WTC11 (cell line): ENCODE measurements at regions not wholly inside any gene's neighbourhood (a gene's known extent, or its start where the extent isn't known, plus 50 kb on each side); places are given as distances from the start of the nearest gene placed in this dataset.
A peak's percentile ranks its signal among the peaks of the same experiment; 100 is the strongest.

Source experiments
- ATAC-seq: fragments of 200-7000 bp; cut with Tn5 transposase; 2 replicates; pipeline ENCODE4 v1.10.0; 2021; ENCODE audit warnings: mild to moderate bottlenecking, moderate library complexity
- CTCF ChIA-PET: fragments of 300-600 bp; sonication (Branson Sonifier 250); formaldehyde crosslinking; loops from one replicate; lab custom pipeline; 2021; ENCODE audit warnings: antibody characterized with exemption; lab: Charles Lee
- POLR2A ChIA-PET: fragments of 350-600 bp; sonication (Branson Sonifier 250); formaldehyde crosslinking; loops from one replicate; lab custom pipeline; 2021; ENCODE audit warnings: antibody characterized with exemption; lab: Charles Lee
- DNase-seq: peaks from one replicate; pipeline ENCODE4 v3.0.0; 2021; ENCODE audit warnings: low spot score
- H3K27ac Mint-ChIP-seq: 2 replicates; pipeline ENCODE4 v1.8.0; 2021; ENCODE audit warnings: mixed read lengths
- H3K27me3 Mint-ChIP-seq: 2 replicates; pipeline ENCODE4 v1.8.0; 2021; ENCODE audit warnings: low read depth, mild to moderate bottlenecking, moderate library complexity, mixed read lengths
- H3K36me3 Mint-ChIP-seq: 2 replicates; pipeline ENCODE4 v1.8.0; 2021; ENCODE audit warnings: mixed read lengths
- H3K4me1 Mint-ChIP-seq: 2 replicates; pipeline ENCODE4 v1.8.0; 2022; ENCODE audit warnings: mixed read lengths
- H3K4me3 Mint-ChIP-seq: 2 replicates; pipeline ENCODE4 v1.8.0; 2021; ENCODE audit warnings: mild to moderate bottlenecking, moderate library complexity, mixed read lengths
- H3K9me3 Mint-ChIP-seq: 2 replicates; pipeline ENCODE4 v1.8.0; 2021; ENCODE audit warnings: mixed read lengths
- CBFB ChIP-seq: sonication (generic); formaldehyde crosslinking; IDR thresholded peaks from 2 replicates; pipeline ENCODE4 v1.8.1; 2022; ENCODE audit warnings: mild to moderate bottlenecking, low read depth, missing genetic modification reagents
- EMX1 ChIP-seq: fragments of 250-450 bp; sonication (Bioruptor Pico); IDR thresholded peaks from 2 replicates; pipeline ENCODE4 v1.8.0; 2021; ENCODE audit warnings: mild to moderate bottlenecking
- HMGA2 ChIP-seq: fragments of 250-450 bp; sonication (Bioruptor Pico); IDR thresholded peaks from 2 replicates; pipeline ENCODE4 v1.4.0; 2021; ENCODE audit warnings: mild to moderate bottlenecking, moderate library complexity
- JAZF1 ChIP-seq: fragments of 250-450 bp; sonication (Bioruptor Pico); IDR thresholded peaks from 2 replicates; pipeline ENCODE4 v1.9.0; 2021; ENCODE audit warnings: moderate library complexity, mild to moderate bottlenecking, inconsistent platforms
- MXD4 ChIP-seq: fragments of 250-450 bp; sonication (Bioruptor Pico); IDR thresholded peaks from 2 replicates; pipeline ENCODE4 v1.8.0; 2021; ENCODE audit warnings: mild to moderate bottlenecking, moderate library complexity, borderline replicate concordance
- NFE2L1 ChIP-seq: sonication (generic); formaldehyde crosslinking; IDR thresholded peaks from 2 replicates; pipeline ENCODE4 v1.8.1; 2023; ENCODE audit warnings: missing genetic modification reagents
- NR1H2 ChIP-seq: sonication (generic); formaldehyde crosslinking; IDR thresholded peaks from 2 replicates; pipeline ENCODE4 v1.9.0; 2021; ENCODE audit warnings: mild to moderate bottlenecking, moderate library complexity, missing genetic modification reagents
- OVOL2 ChIP-seq: fragments of 250-450 bp; sonication (Bioruptor Pico); IDR thresholded peaks from 2 replicates; pipeline ENCODE4 v1.9.0; 2021; ENCODE audit warnings: mild to moderate bottlenecking, borderline replicate concordance
- RORB ChIP-seq: fragments of 250-450 bp; sonication (Bioruptor Pico); IDR thresholded peaks from 2 replicates; pipeline ENCODE4 v1.9.0; 2021; ENCODE audit warnings: mild to moderate bottlenecking
- SMAD4 ChIP-seq: sonication (generic); formaldehyde crosslinking; IDR thresholded peaks from 2 replicates; pipeline ENCODE4 v1.8.0; 2022; ENCODE audit warnings: mild to moderate bottlenecking, missing genetic modification reagents
- ZNF121 ChIP-seq: sonication (generic); formaldehyde crosslinking; IDR thresholded peaks from 2 replicates; pipeline ENCODE4 v1.8.0; 2023; ENCODE audit warnings: missing genetic modification reagents
- ZNF396 ChIP-seq: fragments of 250-450 bp; sonication (Bioruptor Pico); IDR thresholded peaks from 2 replicates; pipeline ENCODE4 v1.8.0; 2021; ENCODE audit warnings: mild to moderate bottlenecking, moderate library complexity, borderline replicate concordance
- ZNF671 ChIP-seq: fragments of 250-450 bp; sonication (Bioruptor Pico); IDR thresholded peaks from 2 replicates; pipeline ENCODE4 v1.8.0; 2021; ENCODE audit warnings: mild to moderate bottlenecking
- TF ChIP-seq, protein P1 (sequence below): sonication (generic); formaldehyde crosslinking; IDR thresholded peaks from 2 replicates; pipeline ENCODE4 v1.8.1; 2022; ENCODE audit warnings: low read depth, mild to moderate bottlenecking, moderate library complexity, missing genetic modification reagents, borderline replicate concordance
- TF ChIP-seq, protein P2 (sequence below): fragments of 250-450 bp; sonication (Bioruptor Pico); IDR thresholded peaks from 2 replicates; pipeline ENCODE4 v1.9.0; 2021; ENCODE audit warnings: mild to moderate bottlenecking, borderline replicate concordance
- TF ChIP-seq, protein P3 (sequence below): fragments of 200-600 bp; IDR thresholded peaks from 2 replicates; pipeline ENCODE4 v1.8.0; 2022; ENCODE audit warnings: antibody characterized with exemption
- TF ChIP-seq, protein P4 (sequence below): sonication (generic); formaldehyde crosslinking; IDR thresholded peaks from 2 replicates; pipeline ENCODE4 v1.8.0; 2022; ENCODE audit warnings: mild to moderate bottlenecking, missing genetic modification reagents
- TF ChIP-seq, protein P5 (sequence below): sonication (generic); formaldehyde crosslinking; IDR thresholded peaks from 2 replicates; pipeline ENCODE4 v1.8.0; 2022; ENCODE audit warnings: mild to moderate bottlenecking, missing genetic modification reagents
- TF ChIP-seq, protein P6 (sequence below): fragments of 250-450 bp; sonication (Bioruptor Pico); IDR thresholded peaks from 2 replicates; pipeline ENCODE4 v1.8.0; 2021; ENCODE audit warnings: mild to moderate bottlenecking
- TF ChIP-seq, protein P7 (sequence below): sonication (generic); formaldehyde crosslinking; IDR thresholded peaks from 2 replicates; pipeline ENCODE4 v1.8.0; 2022; ENCODE audit warnings: missing genetic modification reagents

DNA sequence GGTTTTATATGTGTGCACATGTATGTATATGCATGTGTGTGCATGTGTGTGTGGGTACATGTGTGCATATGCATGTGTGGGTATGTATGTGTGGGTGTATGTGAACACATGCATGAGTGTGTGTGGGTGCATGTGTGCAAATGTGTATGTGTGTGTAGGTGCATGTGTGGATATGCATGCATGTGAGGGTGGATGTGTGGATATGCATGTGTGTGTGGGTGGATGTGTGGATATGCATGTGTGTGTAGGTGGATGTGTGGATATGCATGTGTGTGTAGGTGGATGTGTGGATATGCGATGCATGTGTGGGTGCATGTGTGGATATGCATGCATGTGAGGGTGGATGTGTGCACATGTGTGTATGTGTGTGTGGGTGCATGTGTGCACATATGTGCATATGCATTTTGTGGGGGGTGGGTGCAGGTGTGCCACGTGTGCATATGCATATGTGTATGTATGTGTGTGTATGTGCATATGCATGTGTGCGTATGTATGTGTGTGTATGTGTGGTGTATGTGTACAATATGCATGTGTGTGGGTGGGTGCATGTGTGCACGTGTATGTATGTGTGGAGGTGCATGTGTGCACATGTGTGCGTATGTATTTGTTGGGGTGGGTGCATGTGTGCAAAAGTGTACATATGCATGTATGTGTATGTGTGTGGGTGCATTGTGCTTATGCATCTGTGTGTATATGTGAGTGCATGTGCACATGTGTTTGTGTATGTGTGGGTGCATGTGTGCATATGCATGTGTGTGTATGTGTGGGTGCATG lies 144.2 kb downstream of the GAS1 start:
- Mint-ChIP-seq H3K27me3 (peaks cover 2% of the 10 kb centered on the region; the same call in 1 of the 2 replicates), H3K27ac (no peak overlapping the region), H3K4me1 (peaks cover 17% of the 10 kb centered on the region), H3K4me3 (no peak overlapping the region)
- POLR2A ChIA-PET: no interaction called here
- ATAC-seq: no peak
- DNase-seq: no peak
- TF ChIP-seq EMX1 (CRISPR knock-in tag) (no peak), HMGA2 (no peak), MXD4 (CRISPR knock-in tag) (no peak), SMAD4 (CRISPR knock-in tag) (no peak), NR1H2 (no peak), ZNF396 (CRISPR knock-in tag) (no peak)
- TF ChIP-seq, protein P1, sequence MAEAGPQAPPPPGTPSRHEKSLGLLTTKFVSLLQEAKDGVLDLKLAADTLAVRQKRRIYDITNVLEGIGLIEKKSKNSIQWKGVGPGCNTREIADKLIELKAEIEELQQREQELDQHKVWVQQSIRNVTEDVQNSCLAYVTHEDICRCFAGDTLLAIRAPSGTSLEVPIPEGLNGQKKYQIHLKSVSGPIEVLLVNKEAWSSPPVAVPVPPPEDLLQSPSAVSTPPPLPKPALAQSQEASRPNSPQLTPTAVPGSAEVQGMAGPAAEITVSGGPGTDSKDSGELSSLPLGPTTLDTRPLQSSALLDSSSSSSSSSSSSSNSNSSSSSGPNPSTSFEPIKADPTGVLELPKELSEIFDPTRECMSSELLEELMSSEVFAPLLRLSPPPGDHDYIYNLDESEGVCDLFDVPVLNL: no peak
- TF ChIP-seq, protein P2, sequence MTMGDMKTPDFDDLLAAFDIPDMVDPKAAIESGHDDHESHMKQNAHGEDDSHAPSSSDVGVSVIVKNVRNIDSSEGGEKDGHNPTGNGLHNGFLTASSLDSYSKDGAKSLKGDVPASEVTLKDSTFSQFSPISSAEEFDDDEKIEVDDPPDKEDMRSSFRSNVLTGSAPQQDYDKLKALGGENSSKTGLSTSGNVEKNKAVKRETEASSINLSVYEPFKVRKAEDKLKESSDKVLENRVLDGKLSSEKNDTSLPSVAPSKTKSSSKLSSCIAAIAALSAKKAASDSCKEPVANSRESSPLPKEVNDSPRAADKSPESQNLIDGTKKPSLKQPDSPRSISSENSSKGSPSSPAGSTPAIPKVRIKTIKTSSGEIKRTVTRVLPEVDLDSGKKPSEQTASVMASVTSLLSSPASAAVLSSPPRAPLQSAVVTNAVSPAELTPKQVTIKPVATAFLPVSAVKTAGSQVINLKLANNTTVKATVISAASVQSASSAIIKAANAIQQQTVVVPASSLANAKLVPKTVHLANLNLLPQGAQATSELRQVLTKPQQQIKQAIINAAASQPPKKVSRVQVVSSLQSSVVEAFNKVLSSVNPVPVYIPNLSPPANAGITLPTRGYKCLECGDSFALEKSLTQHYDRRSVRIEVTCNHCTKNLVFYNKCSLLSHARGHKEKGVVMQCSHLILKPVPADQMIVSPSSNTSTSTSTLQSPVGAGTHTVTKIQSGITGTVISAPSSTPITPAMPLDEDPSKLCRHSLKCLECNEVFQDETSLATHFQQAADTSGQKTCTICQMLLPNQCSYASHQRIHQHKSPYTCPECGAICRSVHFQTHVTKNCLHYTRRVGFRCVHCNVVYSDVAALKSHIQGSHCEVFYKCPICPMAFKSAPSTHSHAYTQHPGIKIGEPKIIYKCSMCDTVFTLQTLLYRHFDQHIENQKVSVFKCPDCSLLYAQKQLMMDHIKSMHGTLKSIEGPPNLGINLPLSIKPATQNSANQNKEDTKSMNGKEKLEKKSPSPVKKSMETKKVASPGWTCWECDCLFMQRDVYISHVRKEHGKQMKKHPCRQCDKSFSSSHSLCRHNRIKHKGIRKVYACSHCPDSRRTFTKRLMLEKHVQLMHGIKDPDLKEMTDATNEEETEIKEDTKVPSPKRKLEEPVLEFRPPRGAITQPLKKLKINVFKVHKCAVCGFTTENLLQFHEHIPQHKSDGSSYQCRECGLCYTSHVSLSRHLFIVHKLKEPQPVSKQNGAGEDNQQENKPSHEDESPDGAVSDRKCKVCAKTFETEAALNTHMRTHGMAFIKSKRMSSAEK: no peak
- TF ChIP-seq, protein P3, sequence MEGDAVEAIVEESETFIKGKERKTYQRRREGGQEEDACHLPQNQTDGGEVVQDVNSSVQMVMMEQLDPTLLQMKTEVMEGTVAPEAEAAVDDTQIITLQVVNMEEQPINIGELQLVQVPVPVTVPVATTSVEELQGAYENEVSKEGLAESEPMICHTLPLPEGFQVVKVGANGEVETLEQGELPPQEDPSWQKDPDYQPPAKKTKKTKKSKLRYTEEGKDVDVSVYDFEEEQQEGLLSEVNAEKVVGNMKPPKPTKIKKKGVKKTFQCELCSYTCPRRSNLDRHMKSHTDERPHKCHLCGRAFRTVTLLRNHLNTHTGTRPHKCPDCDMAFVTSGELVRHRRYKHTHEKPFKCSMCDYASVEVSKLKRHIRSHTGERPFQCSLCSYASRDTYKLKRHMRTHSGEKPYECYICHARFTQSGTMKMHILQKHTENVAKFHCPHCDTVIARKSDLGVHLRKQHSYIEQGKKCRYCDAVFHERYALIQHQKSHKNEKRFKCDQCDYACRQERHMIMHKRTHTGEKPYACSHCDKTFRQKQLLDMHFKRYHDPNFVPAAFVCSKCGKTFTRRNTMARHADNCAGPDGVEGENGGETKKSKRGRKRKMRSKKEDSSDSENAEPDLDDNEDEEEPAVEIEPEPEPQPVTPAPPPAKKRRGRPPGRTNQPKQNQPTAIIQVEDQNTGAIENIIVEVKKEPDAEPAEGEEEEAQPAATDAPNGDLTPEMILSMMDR: no peak
- TF ChIP-seq, protein P4, sequence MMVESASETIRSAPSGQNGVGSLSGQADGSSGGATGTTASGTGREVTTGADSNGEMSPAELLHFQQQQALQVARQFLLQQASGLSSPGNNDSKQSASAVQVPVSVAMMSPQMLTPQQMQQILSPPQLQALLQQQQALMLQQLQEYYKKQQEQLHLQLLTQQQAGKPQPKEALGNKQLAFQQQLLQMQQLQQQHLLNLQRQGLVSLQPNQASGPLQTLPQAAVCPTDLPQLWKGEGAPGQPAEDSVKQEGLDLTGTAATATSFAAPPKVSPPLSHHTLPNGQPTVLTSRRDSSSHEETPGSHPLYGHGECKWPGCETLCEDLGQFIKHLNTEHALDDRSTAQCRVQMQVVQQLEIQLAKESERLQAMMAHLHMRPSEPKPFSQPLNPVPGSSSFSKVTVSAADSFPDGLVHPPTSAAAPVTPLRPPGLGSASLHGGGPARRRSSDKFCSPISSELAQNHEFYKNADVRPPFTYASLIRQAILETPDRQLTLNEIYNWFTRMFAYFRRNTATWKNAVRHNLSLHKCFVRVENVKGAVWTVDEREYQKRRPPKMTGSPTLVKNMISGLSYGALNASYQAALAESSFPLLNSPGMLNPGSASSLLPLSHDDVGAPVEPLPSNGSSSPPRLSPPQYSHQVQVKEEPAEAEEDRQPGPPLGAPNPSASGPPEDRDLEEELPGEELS (CRISPR knock-in tag): no peak
- TF ChIP-seq, protein P5, sequence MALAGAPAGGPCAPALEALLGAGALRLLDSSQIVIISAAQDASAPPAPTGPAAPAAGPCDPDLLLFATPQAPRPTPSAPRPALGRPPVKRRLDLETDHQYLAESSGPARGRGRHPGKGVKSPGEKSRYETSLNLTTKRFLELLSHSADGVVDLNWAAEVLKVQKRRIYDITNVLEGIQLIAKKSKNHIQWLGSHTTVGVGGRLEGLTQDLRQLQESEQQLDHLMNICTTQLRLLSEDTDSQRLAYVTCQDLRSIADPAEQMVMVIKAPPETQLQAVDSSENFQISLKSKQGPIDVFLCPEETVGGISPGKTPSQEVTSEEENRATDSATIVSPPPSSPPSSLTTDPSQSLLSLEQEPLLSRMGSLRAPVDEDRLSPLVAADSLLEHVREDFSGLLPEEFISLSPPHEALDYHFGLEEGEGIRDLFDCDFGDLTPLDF (CRISPR knock-in tag): no peak
- TF ChIP-seq, all 79 proteins: peak for 0
- CTCF ChIA-PET: no interaction called here
- H3K9me3 Mint-ChIP-seq: peaks cover 12% of the 10 kb centered on the region
- H3K36me3 Mint-ChIP-seq: no peaks in the 10 kb centered on the region; the same call in 1 of the 2 replicates

DNA sequence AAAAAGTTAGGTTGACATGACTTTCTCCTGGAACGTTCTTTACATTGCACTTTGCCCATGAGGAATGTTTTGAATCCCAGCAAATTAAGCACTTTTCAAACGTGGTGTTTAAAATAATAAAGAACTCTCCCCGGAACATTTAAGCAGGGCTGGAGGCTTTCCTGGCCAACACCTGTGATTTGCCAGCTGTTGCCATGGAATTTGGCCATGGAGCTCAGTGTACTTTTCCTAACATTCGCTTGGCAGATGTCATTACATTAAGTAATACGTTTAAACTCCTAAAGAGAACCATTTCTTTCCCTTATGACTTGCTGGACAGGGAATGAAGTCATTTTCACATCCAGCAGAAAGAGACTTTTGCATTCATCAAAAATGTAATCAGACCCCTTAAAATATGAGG lies 146.1 kb downstream of the GAS1 start:
- POLR2A ChIA-PET: no interaction called here
- peaks cover 12% of the 10 kb centered on the region for H3K9me3 Mint-ChIP-seq
- TF ChIP-seq CBFB (no peak), NFE2L1 (no peak), ZNF671 (no peak), JAZF1 (no peak), RORB (CRISPR knock-in tag) (no peak), OVOL2 (no peak), ZNF121 (no peak)
- TF ChIP-seq, protein P6, sequence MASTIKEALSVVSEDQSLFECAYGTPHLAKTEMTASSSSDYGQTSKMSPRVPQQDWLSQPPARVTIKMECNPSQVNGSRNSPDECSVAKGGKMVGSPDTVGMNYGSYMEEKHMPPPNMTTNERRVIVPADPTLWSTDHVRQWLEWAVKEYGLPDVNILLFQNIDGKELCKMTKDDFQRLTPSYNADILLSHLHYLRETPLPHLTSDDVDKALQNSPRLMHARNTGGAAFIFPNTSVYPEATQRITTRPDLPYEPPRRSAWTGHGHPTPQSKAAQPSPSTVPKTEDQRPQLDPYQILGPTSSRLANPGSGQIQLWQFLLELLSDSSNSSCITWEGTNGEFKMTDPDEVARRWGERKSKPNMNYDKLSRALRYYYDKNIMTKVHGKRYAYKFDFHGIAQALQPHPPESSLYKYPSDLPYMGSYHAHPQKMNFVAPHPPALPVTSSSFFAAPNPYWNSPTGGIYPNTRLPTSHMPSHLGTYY (CRISPR knock-in tag): no peak
- TF ChIP-seq, protein P7, sequence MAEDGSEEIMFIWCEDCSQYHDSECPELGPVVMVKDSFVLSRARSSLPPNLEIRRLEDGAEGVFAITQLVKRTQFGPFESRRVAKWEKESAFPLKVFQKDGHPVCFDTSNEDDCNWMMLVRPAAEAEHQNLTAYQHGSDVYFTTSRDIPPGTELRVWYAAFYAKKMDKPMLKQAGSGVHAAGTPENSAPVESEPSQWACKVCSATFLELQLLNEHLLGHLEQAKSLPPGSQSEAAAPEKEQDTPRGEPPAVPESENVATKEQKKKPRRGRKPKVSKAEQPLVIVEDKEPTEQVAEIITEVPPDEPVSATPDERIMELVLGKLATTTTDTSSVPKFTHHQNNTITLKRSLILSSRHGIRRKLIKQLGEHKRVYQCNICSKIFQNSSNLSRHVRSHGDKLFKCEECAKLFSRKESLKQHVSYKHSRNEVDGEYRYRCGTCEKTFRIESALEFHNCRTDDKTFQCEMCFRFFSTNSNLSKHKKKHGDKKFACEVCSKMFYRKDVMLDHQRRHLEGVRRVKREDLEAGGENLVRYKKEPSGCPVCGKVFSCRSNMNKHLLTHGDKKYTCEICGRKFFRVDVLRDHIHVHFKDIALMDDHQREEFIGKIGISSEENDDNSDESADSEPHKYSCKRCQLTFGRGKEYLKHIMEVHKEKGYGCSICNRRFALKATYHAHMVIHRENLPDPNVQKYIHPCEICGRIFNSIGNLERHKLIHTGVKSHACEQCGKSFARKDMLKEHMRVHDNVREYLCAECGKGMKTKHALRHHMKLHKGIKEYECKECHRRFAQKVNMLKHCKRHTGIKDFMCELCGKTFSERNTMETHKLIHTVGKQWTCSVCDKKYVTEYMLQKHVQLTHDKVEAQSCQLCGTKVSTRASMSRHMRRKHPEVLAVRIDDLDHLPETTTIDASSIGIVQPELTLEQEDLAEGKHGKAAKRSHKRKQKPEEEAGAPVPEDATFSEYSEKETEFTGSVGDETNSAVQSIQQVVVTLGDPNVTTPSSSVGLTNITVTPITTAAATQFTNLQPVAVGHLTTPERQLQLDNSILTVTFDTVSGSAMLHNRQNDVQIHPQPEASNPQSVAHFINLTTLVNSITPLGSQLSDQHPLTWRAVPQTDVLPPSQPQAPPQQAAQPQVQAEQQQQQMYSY (CRISPR knock-in tag): no peak

More for the DNA sequence above, 146.1 kb downstream of the GAS1 start:
- Mint-ChIP-seq H3K27me3 (peaks cover 2% of the 10 kb centered on the region; the same call in 1 of the 2 replicates), H3K4me1 (peaks cover 27% of the 10 kb centered on the region), H3K36me3 (no peaks in the 10 kb centered on the region; the same call in 1 of the 2 replicates), H3K4me3 (no peak overlapping the region), H3K27ac (peak overlapping the region; percentile 44; the same call in 1 of the 2 replicates)
- ATAC-seq (peak; percentile 24; the same call in 1 of the 2 replicates), DNase-seq (no peak)
- CTCF ChIA-PET: interaction anchor here (0.7 to 2.8 kb wide), 5 partner anchors 50 to 387 kb away, joined by 3 to 19 read pairs (median 3); no protein-coding TSS in a partner anchor
